ENCODE measurements at regions not wholly inside any gene's neighbourhood (a gene's known extent, or its start where the extent isn't known, plus 50 kb on each side); places are given as distances from the start of the nearest gene placed in this dataset.

GRCh38 chr22:48489551-48490499, 1337.8 kb downstream of the BRD1 start:
- intact Hi-C loops (cut with micrococcal nuclease; ENCODE audit: unreplicated experiment) (loop anchor here (10.0 kb wide), 1 partner anchor 1275 kb away; no protein-coding TSS in a partner anchor), in situ Hi-C loops (cut with HindIII; ENCODE audit: extremely low pct_ligation_motif_present, low pct_unique_long_range_greater_than_20kb) (loop anchor here (5.0 to 25.0 kb wide), 3 partner anchors 648 to 1278 kb away; no protein-coding TSS in a partner anchor)
- no peak for DNase-seq (ENCODE audit: low spot score)
- H3K36me3 ChIP-seq (replicated peaks in 1 of 2; ENCODE audit: control insufficient read depth in 1 of 2, insufficient read depth in 2 of 2, low read length in 2 of 2): no peaks in the 10 kb centered on the region
- no peak overlapping the region for H3K4me3 ChIP-seq (replicated peaks in 1 of 3; ENCODE audit: insufficient read depth in 1 of 3, low read depth in 2 of 3, low read length in 3 of 3)
- H3K4me1 ChIP-seq (ENCODE audit: insufficient read depth, low read length): no peaks in the 10 kb centered on the region
- WGBS (ENCODE audit: low lambda C conversion rate): 52% methylated on average over 9 of the region's 113 CpGs
- BruUV-seq (replicated peaks): no TSS peak
- ChIA-PET CTCF (ENCODE audit: low intra/inter-chr PET ratio, low total read pairs) (no interaction called here), POLR2A (interaction anchor here (0.7 kb wide), 1 partner anchor 501 kb away, joined by 5 read pairs; no protein-coding TSS in a partner anchor)
- no peak overlapping the region for H3K27ac ChIP-seq (ENCODE audit: extremely low read length, insufficient read depth, low read length)
- peaks cover 1 to 55% of the 10 kb centered on the region in 2 experiments; a peak in 3 of 5 replicates for H3K27me3 ChIP-seq (ENCODE audit: control insufficient read depth in 1 of 2, insufficient read depth in 2 of 2, low read length in 2 of 2)
- H3K4me2 ChIP-seq (ENCODE audit: low read depth, low read length): no peak overlapping the region
- no peak for FAIRE-seq
- no peaks in the 10 kb centered on the region for H3K79me2 ChIP-seq (ENCODE audit: insufficient read depth, low read length)
- no peaks in the 10 kb centered on the region; the same call in 1 of the 2 replicates for H4K20me1 ChIP-seq (ENCODE audit: insufficient read depth, low read length)
- no peak overlapping the region for H2AFZ ChIP-seq (ENCODE audit: low read length)
- H3K9ac ChIP-seq (ENCODE audit: insufficient read depth, low read depth, low read length): no peak overlapping the region
- ATAC-seq: no peak
- no peaks in the 10 kb centered on the region for H3K9me3 ChIP-seq (ENCODE audit: low read length)
- no peak for TF ChIP-seq BRCA1 (CRISPR knock-in tag; IDR thresholded peaks at IDR 0.05)
- TF ChIP-seq ZBTB1 (CRISPR knock-in tag; IDR thresholded peaks at IDR 0.05; ENCODE audit: borderline replicate concordance): no peak
- TF ChIP-seq ONECUT2 (CRISPR knock-in tag; IDR thresholded peaks at IDR 0.05): no peak
- TF ChIP-seq EP300 (IDR thresholded peaks at IDR 0.05; ENCODE audit: low read depth in 2 of 2, low read length in 2 of 2): no peak
- no peak for TF ChIP-seq EP300 (CRISPR knock-in tag; IDR thresholded peaks at IDR 0.05; ENCODE audit: borderline replicate concordance)
- no peak for TF ChIP-seq TRIM22 (IDR thresholded peaks at IDR 0.05)
- TF ChIP-seq ZIK1 (CRISPR knock-in tag; IDR thresholded peaks at IDR 0.05; ENCODE audit: borderline replicate concordance, low read depth): no peak
- TF ChIP-seq ZNF280B (CRISPR knock-in tag; IDR thresholded peaks at IDR 0.05; ENCODE audit: borderline replicate concordance): no peak
- TF ChIP-seq CREB1 (IDR thresholded peaks at IDR 0.05): no peak
- no peak for TF ChIP-seq CREB1 (CRISPR knock-in tag; IDR thresholded peaks at IDR 0.05)
- TF ChIP-seq ZBTB40 (IDR thresholded peaks at IDR 0.05): no peak
- TF ChIP-seq ZBTB40 (CRISPR knock-in tag; IDR thresholded peaks at IDR 0.05): no peak

Measured in HepG2 (cell line).